OCI-LY7 (cell line): ENCODE measurements at regions not wholly inside any gene's neighbourhood (a gene's known extent, or its start where the extent isn't known, plus 50 kb on each side); places are given as distances from the start of the nearest gene placed in this dataset.

ENCODE experiments used
- EZH2phosphoT487 ChIP-seq: fragments of 200-600 bp; sonication (generic); IDR thresholded peaks from 2 replicates; pipeline ENCODE4 v1.6.1; 2018; ENCODE audit warnings: low read depth, borderline replicate concordance, mild to moderate bottlenecking, mixed run types, antibody characterized with exemption, low read length, moderate library complexity, mixed read lengths
- TF ChIP-seq, protein P1 (sequence below): fragments of 200-600 bp; sonication (generic); conservative IDR thresholded peaks from 2 replicates; pipeline ENCODE4 v1.5.1; 2014; ENCODE audit warnings: mild to moderate bottlenecking, antibody characterized with exemption, low read length, moderate library complexity, mixed read lengths

GRCh38 chr6:113122060-113122459, 735.1 kb upstream of the MARCKS start:
- TF ChIP-seq, protein P1, sequence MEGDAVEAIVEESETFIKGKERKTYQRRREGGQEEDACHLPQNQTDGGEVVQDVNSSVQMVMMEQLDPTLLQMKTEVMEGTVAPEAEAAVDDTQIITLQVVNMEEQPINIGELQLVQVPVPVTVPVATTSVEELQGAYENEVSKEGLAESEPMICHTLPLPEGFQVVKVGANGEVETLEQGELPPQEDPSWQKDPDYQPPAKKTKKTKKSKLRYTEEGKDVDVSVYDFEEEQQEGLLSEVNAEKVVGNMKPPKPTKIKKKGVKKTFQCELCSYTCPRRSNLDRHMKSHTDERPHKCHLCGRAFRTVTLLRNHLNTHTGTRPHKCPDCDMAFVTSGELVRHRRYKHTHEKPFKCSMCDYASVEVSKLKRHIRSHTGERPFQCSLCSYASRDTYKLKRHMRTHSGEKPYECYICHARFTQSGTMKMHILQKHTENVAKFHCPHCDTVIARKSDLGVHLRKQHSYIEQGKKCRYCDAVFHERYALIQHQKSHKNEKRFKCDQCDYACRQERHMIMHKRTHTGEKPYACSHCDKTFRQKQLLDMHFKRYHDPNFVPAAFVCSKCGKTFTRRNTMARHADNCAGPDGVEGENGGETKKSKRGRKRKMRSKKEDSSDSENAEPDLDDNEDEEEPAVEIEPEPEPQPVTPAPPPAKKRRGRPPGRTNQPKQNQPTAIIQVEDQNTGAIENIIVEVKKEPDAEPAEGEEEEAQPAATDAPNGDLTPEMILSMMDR = no peak
- TF ChIP-seq EZH2phosphoT487 = no peak
